Upper lobe of right lung (tissue), 1 donor: ENCODE measurements at regions not wholly inside any gene's neighbourhood (a gene's known extent, or its start where the extent isn't known, plus 50 kb on each side); places are given as distances from the start of the nearest gene placed in this dataset.

ENCODE experiments used
- ATAC-seq: fragments of 200-7000 bp; cut with Tn5 transposase; one replicate; pipeline ENCODE4 v1.9.1; 2020; ENCODE audit warnings: mild to moderate bottlenecking, moderate library complexity
- DNase-seq: peaks from one replicate; pipeline ENCODE4 v3.0.0-alpha.2; 2020
- H3K27ac ChIP-seq: fragments of 200-600 bp; one replicate; pipeline ENCODE4 v1.8.0; 2022
- H3K27me3 ChIP-seq: fragments of 200-600 bp; one replicate; pipeline ENCODE4 v1.8.0; 2022; ENCODE audit warnings: mild to moderate bottlenecking
- H3K36me3 ChIP-seq: fragments of 200-600 bp; one replicate; pipeline ENCODE4 v1.8.0; 2022
- H3K4me1 ChIP-seq: fragments of 200-600 bp; one replicate; pipeline ENCODE4 v1.8.0; 2022
- H3K4me3 ChIP-seq: fragments of 200-600 bp; one replicate; pipeline ENCODE4 v1.8.0; 2022; ENCODE audit warnings: mild to moderate bottlenecking
- H3K9me3 ChIP-seq: fragments of 200-600 bp; one replicate; pipeline ENCODE4 v1.8.0; 2022
- CTCF ChIP-seq: fragments of 200-600 bp; IDR thresholded peaks from one replicate; pipeline ENCODE4 v1.8.0; 2022; ENCODE audit warnings: antibody characterized with exemption
- intact Hi-C: fragments of 100-400 bp; cut with DNase I; formaldehyde crosslinking; loops from one replicate; pipeline ENCODE4 v1.11.0; 2022
- donor health status: DM: no; HTN: yes; CAD: no; lungs with severe emphysema.

DNA sequence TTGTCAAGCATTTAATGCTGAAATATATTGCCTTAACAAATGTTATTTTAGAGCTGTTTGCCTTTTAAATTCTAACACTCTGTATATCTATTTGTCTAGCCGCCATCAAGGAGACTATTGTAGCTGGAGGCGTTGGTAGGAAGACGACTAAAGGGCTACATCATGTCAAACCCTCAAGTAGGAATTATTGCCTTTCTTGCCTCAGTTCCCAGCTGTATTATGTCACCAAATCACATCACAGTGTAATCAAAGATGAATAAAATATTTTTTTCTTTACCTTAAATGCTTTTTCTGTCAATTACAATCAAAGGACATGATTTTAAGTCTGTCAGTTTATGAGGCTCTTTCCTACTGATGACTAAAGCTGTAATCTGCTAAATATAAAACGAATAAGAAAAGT is 233.1 kb downstream of the ZIC4 start:
- intact Hi-C loops: no loop called here
- no peak for DNase-seq
- H3K9me3 ChIP-seq: no peaks in the 10 kb centered on the region
- TF ChIP-seq CTCF: no peak
- H3K4me3 ChIP-seq: no peak overlapping the region
- no peaks in the 10 kb centered on the region for H3K36me3 ChIP-seq
- H3K27ac ChIP-seq: no peak overlapping the region
- H3K27me3 ChIP-seq: no peaks in the 10 kb centered on the region
- no peak for ATAC-seq
- H3K4me1 ChIP-seq: no peaks in the 10 kb centered on the region

DNA sequence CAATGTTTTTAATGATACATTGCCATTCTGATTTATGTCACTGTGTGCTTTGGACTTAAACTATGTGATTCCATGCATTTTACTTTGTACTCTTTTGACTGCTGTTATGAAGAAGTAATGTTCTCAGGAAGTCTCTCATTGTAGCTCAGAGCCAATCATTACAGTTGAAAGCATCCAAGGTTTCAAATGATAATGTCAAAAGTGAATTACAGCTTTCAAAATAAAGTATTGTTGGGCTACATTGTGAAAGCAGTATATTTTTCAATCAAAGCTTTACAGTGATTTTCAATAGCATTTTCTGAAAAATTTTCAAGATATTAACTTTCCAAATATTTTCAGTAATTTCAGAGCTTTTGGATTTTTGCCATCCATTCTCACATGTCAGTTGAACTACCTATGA is 243.6 kb downstream of the ZIC4 start:
- ATAC-seq (no peak), DNase-seq (no peak)
- TF ChIP-seq CTCF: no peak
- intact Hi-C loops: no loop called here
- H3K27ac ChIP-seq: no peak overlapping the region
- H3K27me3 ChIP-seq: no peaks in the 10 kb centered on the region
- no peaks in the 10 kb centered on the region for H3K4me1 ChIP-seq
- no peaks in the 10 kb centered on the region for H3K36me3 ChIP-seq
- H3K4me3 ChIP-seq: no peak overlapping the region
- H3K9me3 ChIP-seq: no peaks in the 10 kb centered on the region

DNA sequence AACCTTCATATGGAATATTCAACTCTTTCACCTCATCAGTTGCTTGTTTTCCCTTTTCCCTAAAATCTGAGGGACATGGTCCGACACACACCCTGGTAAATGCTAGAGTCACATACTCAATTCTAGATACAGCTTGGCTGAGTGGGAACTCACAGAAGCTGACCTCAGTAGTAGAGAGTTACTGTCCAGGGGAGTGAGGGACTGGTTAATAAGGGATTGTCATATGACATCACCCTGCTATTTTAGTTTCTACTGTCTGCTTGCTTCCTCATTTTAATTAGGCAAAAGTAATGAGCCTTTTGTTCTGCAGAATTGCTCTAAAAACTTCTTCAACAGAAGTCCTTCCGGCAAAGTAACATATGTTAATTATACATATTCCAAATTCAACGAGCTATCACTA is 244.5 kb downstream of the ZIC4 start:
- Histone ChIP-seq H3K27ac (no peak overlapping the region), H3K27me3 (no peaks in the 10 kb centered on the region), H3K4me3 (no peak overlapping the region), H3K36me3 (no peaks in the 10 kb centered on the region), H3K4me1 (no peaks in the 10 kb centered on the region), H3K9me3 (no peaks in the 10 kb centered on the region)
- TF ChIP-seq CTCF: no peak
- DNase-seq: no peak
- intact Hi-C loops: no loop called here
- ATAC-seq: no peak

GRCh38 chr3:147160984-147161383 is 245.4 kb downstream of the ZIC4 start:
- no peaks in the 10 kb centered on the region for H3K27me3 ChIP-seq
- H3K4me3 ChIP-seq: no peak overlapping the region
- no peak for ATAC-seq
- intact Hi-C loops: no loop called here
- H3K4me1 ChIP-seq: no peaks in the 10 kb centered on the region
- no peaks in the 10 kb centered on the region for H3K36me3 ChIP-seq
- TF ChIP-seq CTCF: no peak
- no peak for DNase-seq
- no peak overlapping the region for H3K27ac ChIP-seq
- no peaks in the 10 kb centered on the region for H3K9me3 ChIP-seq

DNA sequence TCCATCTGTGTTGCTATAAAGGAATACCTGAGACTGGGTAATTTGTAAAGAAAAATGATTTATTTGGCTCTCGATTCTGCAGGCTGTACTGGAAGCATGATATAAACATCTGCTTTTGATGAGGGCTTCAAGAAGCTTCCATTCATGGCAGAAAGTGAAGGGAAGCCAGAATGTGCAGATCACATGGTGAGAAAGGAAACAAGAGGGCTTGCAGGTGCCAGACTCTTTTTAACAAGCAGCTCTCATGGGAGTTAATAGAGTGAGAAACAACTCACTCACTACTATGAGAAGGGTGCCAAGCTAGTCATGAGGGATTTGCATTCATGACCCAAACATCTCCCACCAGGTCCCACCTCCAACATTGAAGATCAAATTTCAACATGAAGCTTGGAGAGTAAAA is 247.2 kb downstream of the ZIC4 start:
- intact Hi-C loops: no loop called here
- H3K4me3 ChIP-seq: no peak overlapping the region
- no peak for ATAC-seq

More for the DNA sequence above, 247.2 kb downstream of the ZIC4 start:
- H3K36me3 ChIP-seq: no peaks in the 10 kb centered on the region
- H3K27ac ChIP-seq: no peak overlapping the region
- DNase-seq: no peak
- H3K4me1 ChIP-seq: no peaks in the 10 kb centered on the region
- no peaks in the 10 kb centered on the region for H3K27me3 ChIP-seq
- H3K9me3 ChIP-seq: no peaks in the 10 kb centered on the region
- no peak for TF ChIP-seq CTCF
